Retinal pigment epithelial cell (primary cell): ENCODE measurements at regions not wholly inside any gene's neighbourhood (a gene's known extent, or its start where the extent isn't known, plus 50 kb on each side); places are given as distances from the start of the nearest gene placed in this dataset.
"Not testable (repeated sequence)": the region's sequence is repeated elsewhere in the genome, so short reads cannot be mapped to it uniquely, and the experiment has no call there.

Experiments used
- DNase-seq: peaks from one replicate; pipeline ENCODE4 v3.0.0-alpha.2; 2010; ENCODE audit warnings: low read depth
- H3K4me3 ChIP-seq: 2 replicates; pipeline ENCODE4 v1.5.1; 2011; ENCODE audit warnings: mild to moderate bottlenecking, low read length, control low read depth, moderate library complexity
- CTCF ChIP-seq: conservative IDR thresholded peaks from 2 replicates; pipeline ENCODE4 v1.5.1; 2011; ENCODE audit warnings: low read depth, low read length, control low read depth, inconsistent platforms

- H3K4me3 ChIP-seq, result no peak overlapping the region
- no peak for TF ChIP-seq CTCF
- DNase-seq, result no peak
Measured at GRCh38 chr6:50899306-50899870, 80.7 kb downstream of the TFAP2B start.

- no peak overlapping the region for H3K4me3 ChIP-seq
- no peak for TF ChIP-seq CTCF
Measured at GRCh38 chr6:50902260-50902659, 83.6 kb downstream of the TFAP2B start.

GRCh38 chr6:50905297-50905696, 86.6 kb downstream of the TFAP2B start:
- no peak for DNase-seq
- no peak for TF ChIP-seq CTCF
- no peak overlapping the region for H3K4me3 ChIP-seq

More at GRCh38 chr6:50902260-50902659, 83.6 kb downstream of the TFAP2B start:
- DNase-seq, result no peak

GRCh38 chr6:50907565-50907964, 88.9 kb downstream of the TFAP2B start:
- no peak for TF ChIP-seq CTCF
- no peak overlapping the region for H3K4me3 ChIP-seq
- no peak for DNase-seq

- no peak for DNase-seq
- H3K4me3 ChIP-seq, result no peak overlapping the region
- TF ChIP-seq CTCF, result no peak
Measured at GRCh38 chr6:50913105-50913770, 94.6 kb downstream of the TFAP2B start.

GRCh38 chr6:50921378-50921777, 102.7 kb downstream of the TFAP2B start:
- not testable (repeated sequence) for DNase-seq, H3K4me3 ChIP-seq

- no peak overlapping the region for H3K4me3 ChIP-seq
- DNase-seq, result no peak
- TF ChIP-seq CTCF, result no peak
Measured at GRCh38 chr6:50921968-50922367, 103.3 kb downstream of the TFAP2B start.
